H1 (cell line): ENCODE measurements at regions not wholly inside any gene's neighbourhood (a gene's known extent, or its start where the extent isn't known, plus 50 kb on each side); places are given as distances from the start of the nearest gene placed in this dataset.
A peak's percentile ranks its signal among the peaks of the same experiment; 100 is the strongest.

Experiments used
- BCL11A ChIP-seq, 2 experiments: IDR thresholded peaks; one replicate each; pipeline ENCODE4 v1.6.1; 2011; ENCODE audit warnings: low read depth in 2 of 2, low read length in 2 of 2, mild to moderate bottlenecking in 2 of 2
- CTCF ChIP-seq, 3 experiments: IDR thresholded peaks; 1 replicate in 2 of 3; 2 replicates in 1 of 3; pipeline versions ENCODE4 v1.5.1 to v1.6.1; 2011; ENCODE audit warnings: low read length in 3 of 3, mild to moderate bottlenecking in 3 of 3, inconsistent platforms in 2 of 3, low read depth in 1 of 3, moderate library complexity in 1 of 3; ENCODE audit not compliant: insufficient read depth in 1 of 3; ENCODE audit errors: control extremely low read depth in 1 of 3
- JUND ChIP-seq: IDR thresholded peaks from 2 replicates; pipeline ENCODE4 v1.6.1; 2011; ENCODE audit warnings: mild to moderate bottlenecking, improper control_type of control experiment, low read length
- RAD21 ChIP-seq, 2 experiments: IDR thresholded peaks in 1 of 2; conservative IDR thresholded peaks in 1 of 2; 2 replicates each; pipeline ENCODE4 v1.6.1; 2011; ENCODE audit warnings: low read depth in 2 of 2, low read length in 2 of 2, improper control_type of control experiment in 1 of 2, inconsistent platforms in 1 of 2, mild to moderate bottlenecking in 1 of 2, moderate library complexity in 1 of 2
- RBBP5 ChIP-seq: IDR thresholded peaks from 2 replicates; pipeline ENCODE4 v1.7.1; 2012; ENCODE audit warnings: low read depth, mild to moderate bottlenecking, inconsistent platforms, low read length, moderate library complexity, borderline replicate concordance

DNA sequence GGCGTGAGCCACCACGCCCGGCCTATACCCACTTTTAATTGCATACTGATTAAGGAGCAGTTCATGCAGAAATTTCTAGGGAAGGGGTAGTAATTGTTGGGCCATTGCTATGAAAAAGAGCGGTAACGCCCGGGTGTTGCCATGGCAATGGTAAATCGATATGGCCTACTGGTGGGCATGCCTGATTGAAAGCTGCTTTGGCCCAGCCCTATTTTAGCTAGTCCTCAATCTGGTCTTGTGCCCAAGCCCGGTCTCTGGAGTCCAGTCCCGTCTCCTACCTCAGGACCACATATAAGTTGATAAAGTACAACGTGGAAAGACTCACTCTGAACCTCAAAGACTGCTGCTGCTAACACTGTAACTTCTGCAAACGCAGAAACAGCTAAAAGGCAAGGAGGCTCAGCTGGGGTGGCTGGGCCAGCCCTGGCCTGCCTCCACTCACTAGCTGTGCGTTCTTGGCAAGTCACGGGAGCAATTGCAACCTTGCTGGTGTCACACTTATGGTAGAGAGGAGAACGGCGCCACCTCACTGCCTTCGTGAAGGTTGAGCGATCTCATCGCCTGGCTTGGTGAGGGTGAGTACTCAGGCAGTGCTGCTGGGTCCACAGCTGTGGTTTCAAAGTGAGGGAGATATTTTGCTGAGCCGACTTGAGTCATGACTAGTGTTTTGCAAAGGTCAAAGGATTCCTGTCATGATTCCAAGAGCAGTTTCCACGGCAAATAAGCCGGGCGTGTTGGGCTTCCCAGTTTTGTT lies 57.0 kb upstream of the GRPEL1 start (continued):
- TF ChIP-seq RAD21 (IDR thresholded peaks at IDR 0.05 in 1 of 2, conservative IDR thresholded peaks at IDR 0.05 in 1 of 2; ENCODE audit: low read depth in 2 of 2, low read length in 2 of 2) (peak in 1 of 2 experiments; percentile 26; a peak in 3 of 4 replicates), CTCF (IDR thresholded peaks at IDR 0.05; ENCODE audit: control extremely low read depth in 1 of 3, insufficient read depth in 1 of 3, low read depth in 1 of 3, low read length in 3 of 3) (peak in 1 of 3 experiments; percentile 29; a peak in 1 of 4 replicates), JUND (no peak), BCL11A (IDR thresholded peaks at IDR 0.05; ENCODE audit: low read depth in 2 of 2, low read length in 2 of 2) (no peak), RBBP5 (no peak)
